SK-N-SH (cell line): ENCODE measurements at regions not wholly inside any gene's neighbourhood (a gene's known extent, or its start where the extent isn't known, plus 50 kb on each side); places are given as distances from the start of the nearest gene placed in this dataset.

Experiments
- CTCF ChIA-PET: fragments of 300-600, 350-600 bp; formaldehyde crosslinking; extraction: SDS; loops from one replicate; lab custom pipeline; 2021; lab: Yijun Ruan, JAX
- POLR2A ChIA-PET: fragments of 350-600 bp; sonication (Branson Sonifier 250); formaldehyde crosslinking; extraction: SDS; loops from one replicate; lab custom pipeline; 2020; ENCODE audit warnings: antibody characterized with exemption, inconsistent platforms; lab: Yijun Ruan, JAX
- DNase-seq: peaks from one replicate; pipeline ENCODE4 v3.0.0; 2012
- H2AFZ ChIP-seq: fragments of 200-600 bp; sonication (generic); 2 replicates; pipeline ENCODE4 v1.8.1; 2016; ENCODE audit warnings: antibody characterized with exemption, mild to moderate bottlenecking, low read depth
- H3F3A ChIP-seq: fragments of 200-600 bp; sonication (generic); replicated peaks from 2 replicates; pipeline ENCODE3; 2016; ENCODE audit warnings: antibody characterized with exemption, mild to moderate bottlenecking; ENCODE audit not compliant: insufficient read depth
- H3K27ac ChIP-seq, 2 experiments: fragments of 200-500 bp in 1 of 2; fragments of 200-600 bp in 1 of 2; sonication (Bioruptor generic) in 1 of 2; sonication (generic), shearing (Covaris generic) in 1 of 2; 2 replicates each; pipeline versions ENCODE4 v1.5.1 to v1.6.1; 2014 to 2016; ENCODE audit warnings: low read depth in 2 of 2, inconsistent platforms in 1 of 2, low read length in 1 of 2, mild to moderate bottlenecking in 1 of 2, mixed read lengths in 1 of 2
- H3K27me3 ChIP-seq: fragments of 200-600 bp; sonication (generic), shearing (Covaris generic); 2 replicates; pipeline ENCODE4 v1.6.1; 2016; ENCODE audit warnings: mixed run types; ENCODE audit not compliant: insufficient read depth
- H3K36me3 ChIP-seq, 2 experiments: fragments of 200-500 bp in 1 of 2; fragments of 200-600 bp in 1 of 2; sonication (Bioruptor generic) in 1 of 2; sonication (generic) in 1 of 2; replicated peaks in 1 of 2; 2 replicates each; pipeline versions ENCODE3 to v1.5.1; 2014 to 2016; ENCODE audit warnings: low read length in 1 of 2, mild to moderate bottlenecking in 1 of 2; ENCODE audit not compliant: insufficient read depth in 2 of 2, control insufficient read depth in 1 of 2
- H3K4me1 ChIP-seq, 2 experiments: fragments of 200-500 bp in 1 of 2; fragments of 200-600 bp in 1 of 2; sonication (Bioruptor generic) in 1 of 2; sonication (generic), shearing (Covaris generic) in 1 of 2; 2 replicates each; pipeline versions ENCODE4 v1.5.1 to v1.6.1; 2014 to 2016; ENCODE audit warnings: low read depth in 1 of 2, low read length in 1 of 2, mixed run types in 1 of 2; ENCODE audit not compliant: insufficient read depth in 2 of 2, control insufficient read depth in 1 of 2
- H3K4me2 ChIP-seq: fragments of 200-600 bp; sonication (generic), shearing (Covaris generic); 2 replicates; pipeline ENCODE4 v1.6.1; 2017; ENCODE audit warnings: mixed run types
- H3K4me3 ChIP-seq, 2 experiments: fragments of 200-500 bp in 1 of 2; fragments of 200-600 bp in 1 of 2; sonication (Bioruptor generic) in 1 of 2; sonication (generic), shearing (Covaris generic) in 1 of 2; 2 replicates each; pipeline versions ENCODE4 v1.5.1 to v1.8.1; 2014 to 2016; ENCODE audit warnings: low read depth in 2 of 2, inconsistent platforms in 1 of 2, low read length in 1 of 2, mild to moderate bottlenecking in 1 of 2, mixed read lengths in 1 of 2, moderate library complexity in 1 of 2
- H3K79me2 ChIP-seq: fragments of 200-600 bp; sonication (generic); 2 replicates; pipeline ENCODE4 v1.8.1; 2017; ENCODE audit warnings: mild to moderate bottlenecking; ENCODE audit not compliant: insufficient read depth
- H3K9ac ChIP-seq: fragments of 200-600 bp; sonication (generic); 2 replicates; pipeline ENCODE4 v1.6.1; 2017; ENCODE audit warnings: mixed run types
- H3K9me2 ChIP-seq: fragments of 200-600 bp; sonication (generic); 2 replicates; pipeline ENCODE4 v1.6.1; 2017; ENCODE audit warnings: mixed run types
- H3K9me3 ChIP-seq: fragments of 200-600 bp; sonication (generic); 2 replicates; pipeline ENCODE4 v1.6.1; 2017; ENCODE audit warnings: mixed run types, mild to moderate bottlenecking, moderate library complexity
- H4K20me1 ChIP-seq: fragments of 200-600 bp; sonication (generic); 2 replicates; pipeline ENCODE4 v1.6.1; 2017; ENCODE audit warnings: mild to moderate bottlenecking, mixed run types; ENCODE audit not compliant: insufficient read depth
- EZH2phosphoT487 ChIP-seq: fragments of 200-600 bp; sonication (generic); IDR thresholded peaks from 2 replicates; pipeline ENCODE4 v1.6.1; 2017; ENCODE audit warnings: low read depth, mixed run types, mild to moderate bottlenecking, antibody characterized with exemption, moderate library complexity, borderline replicate concordance
- FOSL2 ChIP-seq: IDR thresholded peaks from 2 replicates; pipeline ENCODE4 v1.4.0; 2012; ENCODE audit warnings: low read depth, mild to moderate bottlenecking, moderate library complexity, borderline replicate concordance
- GABPA ChIP-seq: IDR thresholded peaks from 2 replicates; pipeline ENCODE4 v1.4.0; 2012; ENCODE audit warnings: low read depth, mild to moderate bottlenecking
- GATA2 ChIP-seq: sonication (generic); formaldehyde crosslinking; IDR thresholded peaks from 2 replicates; pipeline ENCODE4 v1.5.0; 2020; ENCODE audit warnings: mild to moderate bottlenecking, missing genetic modification reagents
- MEF2A ChIP-seq: IDR thresholded peaks from 2 replicates; pipeline ENCODE4 v1.4.0; 2012; ENCODE audit warnings: low read depth, borderline replicate concordance
- RCOR1 ChIP-seq: fragments of 150-350 bp; IDR thresholded peaks from 2 replicates; pipeline ENCODE4 v1.6.1; 2017; ENCODE audit warnings: antibody characterized with exemption, low read length
- REST ChIP-seq: IDR thresholded peaks from 2 replicates; pipeline ENCODE4 v1.6.1; 2012; ENCODE audit warnings: mild to moderate bottlenecking, low read depth, low read length, moderate library complexity
- RFX5 ChIP-seq: IDR thresholded peaks from 2 replicates; pipeline ENCODE4 v1.6.1; 2012; ENCODE audit warnings: mild to moderate bottlenecking, improper control_type of control experiment, low read length
- SMC3 ChIP-seq: IDR thresholded peaks from 2 replicates; pipeline ENCODE4 v1.6.1; 2012; ENCODE audit warnings: low read depth, low read length, improper control_type of control experiment
- TEAD4 ChIP-seq: IDR thresholded peaks from 2 replicates; pipeline ENCODE4 v1.4.0; 2012; ENCODE audit warnings: mild to moderate bottlenecking, borderline replicate concordance; ENCODE audit not compliant: insufficient read depth
- USF1 ChIP-seq: IDR thresholded peaks from 2 replicates; pipeline ENCODE4 v1.4.0; 2012; ENCODE audit warnings: low read depth, borderline replicate concordance
- WGBS: methylation state at CpG from one replicate; pipeline ENCODE4 v1.1.6; 2017; ENCODE audit warnings: low lambda C conversion rate; 5-methylcytosine and 5-hydroxymethylcytosine counted together

GRCh38 chr4:187204389-187204918 is 480.8 kb upstream of the FAT1 start:
- H3K27ac ChIP-seq = no peak overlapping the region
- 25% methylated on average over 5 of the region's 5 CpGs for WGBS
- CTCF ChIA-PET = no interaction called here

DNA sequence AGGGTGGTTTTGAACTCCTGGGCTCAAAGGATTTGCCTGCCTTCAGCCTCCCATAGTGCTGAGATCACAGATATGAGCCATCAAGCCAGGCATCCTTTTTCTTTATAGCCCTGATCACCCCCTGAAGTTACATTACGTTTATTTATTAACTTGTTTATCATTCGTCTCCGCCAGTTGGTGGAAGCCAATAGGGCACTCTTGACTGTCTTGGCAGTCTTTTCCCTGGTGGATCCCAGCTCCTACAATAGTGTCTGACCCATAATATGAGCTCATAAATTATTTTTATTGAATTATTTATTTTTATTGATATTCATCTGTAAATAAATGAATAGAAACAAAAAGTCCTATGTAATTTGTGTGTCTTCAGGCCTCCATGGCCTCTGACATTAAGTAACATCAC is 484.3 kb upstream of the FAT1 start:
- no peak overlapping the region for H3K27ac ChIP-seq
- H3K4me1 ChIP-seq = no peaks in the 10 kb centered on the region
- POLR2A ChIA-PET = no interaction called here
- H3K27me3 ChIP-seq = no peaks in the 10 kb centered on the region
- no peak overlapping the region for H2AFZ ChIP-seq
- no peak for TF ChIP-seq RCOR1
- TF ChIP-seq, all 33 proteins: peak for 0
- DNase-seq = no peak
- no peak overlapping the region for H3K4me2 ChIP-seq
- no peaks in the 10 kb centered on the region for H4K20me1 ChIP-seq
- H3K36me3 ChIP-seq = no peaks in the 10 kb centered on the region
- no peak overlapping the region for H3K9ac ChIP-seq
- no peaks in the 10 kb centered on the region for H3K9me2 ChIP-seq
- no peaks in the 10 kb centered on the region for H3K79me2 ChIP-seq
- 46% methylated on average over 3 of the region's 3 CpGs for WGBS
- H3K4me3 ChIP-seq = no peak overlapping the region
- no peaks in the 10 kb centered on the region for H3F3A ChIP-seq
- no peaks in the 10 kb centered on the region for H3K9me3 ChIP-seq
- CTCF ChIA-PET = no interaction called here

More at GRCh38 chr4:187204389-187204918, 480.8 kb upstream of the FAT1 start:
- no peak overlapping the region for H3K4me2 ChIP-seq
- no peaks in the 10 kb centered on the region for H4K20me1 ChIP-seq
- H3K4me1 ChIP-seq = no peaks in the 10 kb centered on the region
- POLR2A ChIA-PET = no interaction called here
- H3K9me3 ChIP-seq = no peaks in the 10 kb centered on the region
- H3K27me3 ChIP-seq = no peaks in the 10 kb centered on the region
- TF ChIP-seq EZH2phosphoT487 = no peak
- TF ChIP-seq RCOR1 = no peak
- TF ChIP-seq REST = no peak
- no peak for TF ChIP-seq MEF2A
- TF ChIP-seq GATA2 = no peak
- TF ChIP-seq GABPA = no peak
- no peak for TF ChIP-seq FOSL2
- no peak for TF ChIP-seq RFX5
- no peak for TF ChIP-seq SMC3
- no peak for TF ChIP-seq USF1
- no peak for TF ChIP-seq TEAD4
- no peaks in the 10 kb centered on the region for H3K9me2 ChIP-seq
- no peaks in the 10 kb centered on the region for H3K79me2 ChIP-seq
- H2AFZ ChIP-seq = no peak overlapping the region
- H3F3A ChIP-seq = no peaks in the 10 kb centered on the region
- no peaks in the 10 kb centered on the region for H3K36me3 ChIP-seq
- no peak overlapping the region for H3K9ac ChIP-seq
- H3K4me3 ChIP-seq = no peak overlapping the region
- no peak for DNase-seq
